ENCODE measurements at regions not wholly inside any gene's neighbourhood (a gene's known extent, or its start where the extent isn't known, plus 50 kb on each side); places are given as distances from the start of the nearest gene placed in this dataset.

DNA sequence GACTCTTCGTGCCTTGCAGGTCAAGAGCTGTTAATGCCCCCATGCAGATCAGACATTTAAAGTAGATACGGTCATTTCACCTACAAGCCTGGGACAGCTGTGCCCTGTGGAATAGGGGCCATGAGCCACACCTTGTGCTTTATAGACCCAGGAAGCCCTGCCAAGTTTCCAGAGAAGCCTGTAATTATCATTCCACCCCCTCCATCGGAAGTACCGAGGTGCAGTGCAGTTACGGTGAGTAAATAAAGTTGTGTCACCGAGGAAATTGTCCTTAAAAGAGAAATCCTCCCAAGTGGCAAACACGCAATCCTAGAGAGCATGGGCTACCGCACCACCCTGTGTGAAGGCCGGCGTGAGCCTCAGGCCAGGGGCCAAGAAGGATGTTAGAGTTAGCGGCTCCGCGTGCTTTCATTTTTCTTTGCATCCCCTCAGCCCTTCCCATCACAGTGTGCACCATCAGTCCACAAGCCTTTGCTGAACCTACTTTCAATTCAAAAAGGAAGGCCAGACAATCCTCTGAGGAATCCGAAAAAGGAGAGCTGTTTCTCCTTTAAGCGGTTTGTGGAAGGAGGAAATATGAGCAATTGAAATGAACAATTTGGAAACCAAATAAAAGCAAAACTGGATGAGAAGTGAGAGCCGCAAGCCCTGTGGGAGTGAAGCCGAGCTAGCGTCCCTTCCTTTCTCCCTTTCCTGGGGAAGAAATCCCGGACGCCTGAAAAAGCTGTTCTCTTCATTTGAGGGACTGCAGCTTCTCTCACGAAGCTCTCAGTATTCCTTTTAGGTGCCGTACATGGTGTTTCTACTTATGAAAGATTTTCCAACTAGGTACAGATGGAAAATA lies 183.3 kb upstream of the PDE10A start:
- no peak overlapping the region for H3K27ac ChIP-seq
- H3K36me3 ChIP-seq = no peaks in the 10 kb centered on the region
- peaks cover 0 to 7% of the 10 kb centered on the region in 2 donors for H3K4me1 ChIP-seq (ENCODE audit: control insufficient read depth in 1 of 2, low read depth in 2 of 2)
- ATAC-seq (ENCODE audit: insufficient number of reproducible peaks, low FRiP score, low read depth) (no peak), DNase-seq (ENCODE audit: low spot score) (no peak)
- peak overlapping the region; percentile 67 for H3K4me3 ChIP-seq
- no peaks in the 10 kb centered on the region for H3K27me3 ChIP-seq (replicated peaks; ENCODE audit: insufficient read depth)
- TF ChIP-seq, protein P1, sequence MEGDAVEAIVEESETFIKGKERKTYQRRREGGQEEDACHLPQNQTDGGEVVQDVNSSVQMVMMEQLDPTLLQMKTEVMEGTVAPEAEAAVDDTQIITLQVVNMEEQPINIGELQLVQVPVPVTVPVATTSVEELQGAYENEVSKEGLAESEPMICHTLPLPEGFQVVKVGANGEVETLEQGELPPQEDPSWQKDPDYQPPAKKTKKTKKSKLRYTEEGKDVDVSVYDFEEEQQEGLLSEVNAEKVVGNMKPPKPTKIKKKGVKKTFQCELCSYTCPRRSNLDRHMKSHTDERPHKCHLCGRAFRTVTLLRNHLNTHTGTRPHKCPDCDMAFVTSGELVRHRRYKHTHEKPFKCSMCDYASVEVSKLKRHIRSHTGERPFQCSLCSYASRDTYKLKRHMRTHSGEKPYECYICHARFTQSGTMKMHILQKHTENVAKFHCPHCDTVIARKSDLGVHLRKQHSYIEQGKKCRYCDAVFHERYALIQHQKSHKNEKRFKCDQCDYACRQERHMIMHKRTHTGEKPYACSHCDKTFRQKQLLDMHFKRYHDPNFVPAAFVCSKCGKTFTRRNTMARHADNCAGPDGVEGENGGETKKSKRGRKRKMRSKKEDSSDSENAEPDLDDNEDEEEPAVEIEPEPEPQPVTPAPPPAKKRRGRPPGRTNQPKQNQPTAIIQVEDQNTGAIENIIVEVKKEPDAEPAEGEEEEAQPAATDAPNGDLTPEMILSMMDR (IDR thresholded peaks at IDR 0.05) = no peak
- no peaks in the 10 kb centered on the region for H3K9me3 ChIP-seq

- TF ChIP-seq, protein P1 (IDR thresholded peaks at IDR 0.05) = no peak
- no peaks in the 10 kb centered on the region for H3K27me3 ChIP-seq (replicated peaks; ENCODE audit: insufficient read depth)
- ATAC-seq (ENCODE audit: insufficient number of reproducible peaks, low FRiP score, low read depth) (no peak), DNase-seq (ENCODE audit: low spot score) (no peak)
- H3K4me3 ChIP-seq = no peak overlapping the region
- H3K27ac ChIP-seq = no peak overlapping the region
- H3K9me3 ChIP-seq = no peaks in the 10 kb centered on the region
- peaks cover 0 to 7% of the 10 kb centered on the region in 2 donors for H3K4me1 ChIP-seq (ENCODE audit: control insufficient read depth in 1 of 2, low read depth in 2 of 2)
- no peaks in the 10 kb centered on the region for H3K36me3 ChIP-seq
Observed at GRCh38 chr6:165845493-165845892, 182.5 kb upstream of the PDE10A start.

DNA sequence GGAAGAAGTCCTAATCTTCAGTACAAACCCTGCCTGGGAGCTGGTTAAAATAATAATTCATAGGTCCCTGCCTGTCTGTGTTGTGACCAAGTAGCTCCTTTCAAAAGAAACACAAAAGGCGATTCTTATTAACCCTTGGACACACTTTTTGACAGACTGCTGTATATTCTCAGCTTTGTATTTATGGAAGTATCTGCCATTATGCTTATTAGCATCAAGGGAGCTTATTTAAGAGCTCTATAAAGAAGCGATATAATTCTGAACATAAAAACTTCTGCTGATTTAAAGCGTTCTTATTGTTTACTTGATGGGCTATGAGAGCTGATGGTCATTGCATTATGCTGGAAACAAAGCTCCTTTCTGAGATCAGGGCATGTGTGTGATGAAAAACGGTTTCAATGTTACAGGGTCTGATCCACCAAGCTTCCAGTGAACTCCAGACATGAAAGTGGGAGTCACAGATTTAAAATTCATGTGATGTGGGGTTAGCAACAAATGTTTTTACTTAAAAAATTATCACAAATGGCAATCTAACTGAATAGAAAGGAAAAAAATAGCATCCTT lies 181.8 kb upstream of the PDE10A start:
- H3K4me3 ChIP-seq = no peak overlapping the region
- H3K27ac ChIP-seq = no peak overlapping the region
- no peaks in the 10 kb centered on the region for H3K9me3 ChIP-seq
- ATAC-seq (ENCODE audit: insufficient number of reproducible peaks, low FRiP score, low read depth) = no peak
- peaks cover 0 to 7% of the 10 kb centered on the region in 2 donors for H3K4me1 ChIP-seq (ENCODE audit: control insufficient read depth in 1 of 2, low read depth in 2 of 2)
- no peak for DNase-seq (ENCODE audit: low spot score)
- H3K27me3 ChIP-seq (replicated peaks; ENCODE audit: insufficient read depth) = no peaks in the 10 kb centered on the region
- TF ChIP-seq, protein P1 (IDR thresholded peaks at IDR 0.05) = no peak
- H3K36me3 ChIP-seq = no peaks in the 10 kb centered on the region

DNA sequence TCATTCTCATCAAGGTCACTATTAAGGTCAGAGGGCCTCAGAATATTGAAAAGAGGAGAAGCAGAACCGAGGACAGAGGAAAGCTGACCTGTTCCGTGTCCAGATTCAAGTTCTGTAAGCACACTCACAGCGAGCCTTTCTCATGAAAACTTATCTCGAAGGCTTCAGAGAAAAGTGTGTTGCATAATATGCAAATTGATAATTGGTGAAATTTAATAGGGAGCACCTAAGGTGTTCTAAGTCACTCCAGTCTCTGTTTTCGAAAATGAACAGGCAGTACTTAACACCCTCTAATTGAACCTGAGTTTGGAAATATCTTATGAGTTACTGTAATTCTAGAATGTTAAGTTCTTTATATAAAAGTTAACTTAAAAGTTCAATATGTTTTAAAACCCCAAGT lies 181.2 kb upstream of the PDE10A start:
- Histone ChIP-seq H3K27ac (no peak overlapping the region), H3K9me3 (no peaks in the 10 kb centered on the region), H3K4me3 (no peak overlapping the region), H3K4me1 (ENCODE audit: control insufficient read depth in 1 of 2, low read depth in 2 of 2) (peaks cover 0 to 7% of the 10 kb centered on the region in 2 donors), H3K27me3 (replicated peaks; ENCODE audit: insufficient read depth) (no peaks in the 10 kb centered on the region), H3K36me3 (no peaks in the 10 kb centered on the region)
- TF ChIP-seq, protein P1 (IDR thresholded peaks at IDR 0.05) = no peak
- ATAC-seq (ENCODE audit: insufficient number of reproducible peaks, low FRiP score, low read depth) (no peak), DNase-seq (ENCODE audit: low spot score) (no peak)

DNA sequence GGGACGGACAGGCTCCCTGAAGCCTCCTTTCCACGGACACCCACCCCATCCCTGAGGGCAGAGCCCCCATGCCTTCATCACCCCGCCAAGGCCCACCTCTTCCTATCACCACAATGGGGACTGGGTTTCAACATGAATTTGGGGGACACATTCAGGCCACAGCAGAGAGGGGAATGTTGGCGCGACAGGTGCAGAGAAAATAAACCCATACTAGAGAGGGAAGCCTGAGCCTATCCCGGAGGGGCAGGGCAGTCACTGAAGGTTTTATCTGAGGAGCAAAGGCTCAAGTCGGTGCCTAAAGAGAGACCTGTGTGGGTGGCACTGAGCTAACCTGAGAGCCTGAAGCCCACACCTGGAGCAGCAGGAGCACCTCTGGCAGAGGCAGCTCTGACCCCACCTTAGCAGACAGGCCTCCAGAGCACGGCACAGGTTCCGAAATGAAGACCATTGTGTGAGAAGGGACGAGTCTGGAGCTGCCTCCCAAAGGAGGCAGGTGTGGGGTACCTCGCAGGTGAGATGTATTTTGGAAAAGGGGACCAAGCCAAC lies 180.6 kb upstream of the PDE10A start:
- H3K36me3 ChIP-seq = no peaks in the 10 kb centered on the region
- H3K27me3 ChIP-seq (replicated peaks; ENCODE audit: insufficient read depth) = no peaks in the 10 kb centered on the region
- no peak for DNase-seq (ENCODE audit: low spot score)
- ATAC-seq (ENCODE audit: insufficient number of reproducible peaks, low FRiP score, low read depth) = no peak
- TF ChIP-seq, protein P1 (IDR thresholded peaks at IDR 0.05) = no peak
- no peak overlapping the region for H3K4me3 ChIP-seq
- H3K27ac ChIP-seq = no peak overlapping the region
- H3K9me3 ChIP-seq = no peaks in the 10 kb centered on the region
- peaks cover 0 to 7% of the 10 kb centered on the region in 2 donors for H3K4me1 ChIP-seq (ENCODE audit: control insufficient read depth in 1 of 2, low read depth in 2 of 2)

Data from thoracic aorta (tissue), 2 donors.